ENCODE measurements at regions not wholly inside any gene's neighbourhood (a gene's known extent, or its start where the extent isn't known, plus 50 kb on each side); places are given as distances from the start of the nearest gene placed in this dataset.

DNA sequence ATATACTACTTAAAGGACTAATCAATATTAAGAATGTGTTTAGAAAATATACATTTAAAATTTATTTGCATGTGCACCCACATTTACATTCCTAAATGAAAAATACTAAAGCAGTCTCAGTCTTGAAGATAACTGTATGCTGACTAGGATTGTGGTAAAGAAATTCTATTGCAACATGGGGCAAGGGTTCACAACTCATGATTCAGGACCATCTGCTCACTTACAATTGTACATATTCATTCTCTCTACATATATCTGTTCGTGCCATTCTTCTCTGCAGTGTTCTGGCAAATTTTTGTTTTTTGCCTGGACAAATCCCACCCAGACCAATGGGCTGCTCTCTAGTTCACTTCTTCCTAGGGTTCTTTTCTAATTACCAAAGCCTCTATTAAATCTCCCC, 417.2 kb upstream of the NOVA1 start:
- Histone ChIP-seq H4K20me1 (ENCODE audit: insufficient read depth, low read length) (no peaks in the 10 kb centered on the region), H3K9me3 (ENCODE audit: control insufficient read depth, insufficient read depth, low read length) (peaks cover 4% of the 10 kb centered on the region), H3K4ac (ENCODE audit: low read depth, low read length) (no peak overlapping the region), H4K91ac (ENCODE audit: insufficient read depth, low read depth, low read length) (no peak overlapping the region), H4K5ac (ENCODE audit: low read depth, low read length) (no peak overlapping the region), H3K4me3 (ENCODE audit: insufficient read depth, low read depth, low read length) (no peak overlapping the region), H3K56ac (ENCODE audit: extremely low read depth, insufficient read depth, low read length) (no peak overlapping the region), H3K9me1 (ENCODE audit: insufficient read depth, low read length) (no peaks in the 10 kb centered on the region), H2AK9ac (replicated peaks; ENCODE audit: low read depth, low read length, poor library complexity) (no peak overlapping the region), H3K18ac (ENCODE audit: low read depth, low read length) (no peak overlapping the region), H3K4me2 (ENCODE audit: low read depth, low read length) (no peak overlapping the region), H4K8ac (ENCODE audit: low read depth in 2 of 2, low read length in 2 of 2) (no peak overlapping the region), H3K27ac (ENCODE audit: insufficient read depth, low read length) (no peak overlapping the region), H2BK5ac (ENCODE audit: low read depth, low read length, poor library complexity, severe bottlenecking) (no peak overlapping the region), H3K9ac (ENCODE audit: low read depth, low read length) (no peak overlapping the region), H2BK15ac (ENCODE audit: low read depth, low read length) (no peak overlapping the region), H2BK120ac (ENCODE audit: low read depth, low read length) (no peak overlapping the region), H3K27me3 (ENCODE audit: control insufficient read depth, insufficient read depth, low read length) (no peaks in the 10 kb centered on the region), H3K23ac (ENCODE audit: low read depth, low read length) (no peak overlapping the region), H3K79me1 (ENCODE audit: low read depth in 1 of 2, low read length in 2 of 2) (no peaks in the 10 kb centered on the region), H3K14ac (replicated peaks; ENCODE audit: low read depth, low read length) (no peak overlapping the region), H2BK20ac (ENCODE audit: low read depth, low read length) (no peak overlapping the region), H3K36me3 (ENCODE audit: control insufficient read depth, insufficient read depth, low read length) (no peaks in the 10 kb centered on the region), H2AK5ac (ENCODE audit: low read depth, low read length) (no peak overlapping the region), H3K4me1 (ENCODE audit: control insufficient read depth, insufficient read depth, low read length) (no peaks in the 10 kb centered on the region), H2AFZ (replicated peaks; ENCODE audit: low read length, poor library complexity) (no peak overlapping the region)
- ATAC-seq (ENCODE audit: low read depth) (no peak), DNase-seq (no peak)
- ChIA-PET POLR2A (ENCODE audit: unreplicated experiment) (no interaction called here), CTCF (no interaction called here)
- BruUV-seq (replicated peaks): no TSS peak
- dilution Hi-C loops (cut with HindIII; ENCODE audit: low sequenced_read_pairs, unreplicated experiment) (no loop called here), in situ Hi-C loops (cut with MboI; ENCODE audit: low sequenced_read_pairs) (no loop called here), intact Hi-C loops (cut with micrococcal nuclease) (no loop called here)
- 20% methylated on average over 1 of the region's 1 CpG; no CpG with 5 or more reads in 1 of the 2 experiments for WGBS, 2 experiments (ENCODE audit: extremely low coverage in 2 of 2, insufficient read length in 1 of 2)
- no peak for TF ChIP-seq CEBPB (IDR thresholded peaks at IDR 0.05; ENCODE audit: low read depth, low read length)
- TF ChIP-seq RFX5 (IDR thresholded peaks at IDR 0.05; ENCODE audit: low read depth, low read length): no peak
- no peak for TF ChIP-seq BHLHE40 (IDR thresholded peaks at IDR 0.05; ENCODE audit: low read depth, low read length)
- TF ChIP-seq FOS (IDR thresholded peaks at IDR 0.05; ENCODE audit: low read depth, low read length): no peak
- no peak for TF ChIP-seq SMC3 (IDR thresholded peaks at IDR 0.05; ENCODE audit: low read depth, low read length)

Measured in IMR-90 (cell line).